ENCODE measurements at regions not wholly inside any gene's neighbourhood (a gene's known extent, or its start where the extent isn't known, plus 50 kb on each side); places are given as distances from the start of the nearest gene placed in this dataset.
"Not testable (repeated sequence)": the region's sequence is repeated elsewhere in the genome, so short reads cannot be mapped to it uniquely, and the experiment has no call there.

DNA sequence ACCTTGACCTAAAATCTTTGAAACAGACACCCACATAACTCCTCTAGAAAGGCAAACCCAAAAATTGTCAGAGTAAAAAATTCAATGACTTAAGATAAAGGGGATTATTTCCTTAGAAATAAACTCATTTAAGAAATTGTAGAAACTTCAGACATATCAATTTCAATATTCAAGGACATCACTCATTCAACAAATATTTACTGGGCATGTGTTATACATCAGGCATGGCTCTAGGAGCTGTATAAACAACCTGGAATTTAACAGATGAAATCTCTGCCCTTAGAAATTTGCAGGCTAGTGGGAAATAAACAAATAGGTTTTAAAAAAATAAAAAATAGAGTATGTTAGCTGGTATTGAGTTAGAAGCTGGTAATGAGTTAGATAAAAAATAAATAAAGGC, 84.0 kb upstream of the LSM14A start:
- Mint-ChIP-seq H3K4me3 (no peak overlapping the region), H3K9me3 (peaks cover 0 to 12% (median 2%) of the 10 kb centered on the region in 11 donors), H3K36me3 (no peaks in the 10 kb centered on the region), H3K27me3 (peaks cover 0 to 19% (median 9%) of the 10 kb centered on the region in 5 donors), H3K4me1 (no peaks in the 10 kb centered on the region), H3K27ac (no peak overlapping the region)
- no peaks in the 10 kb centered on the region for H3K9me3 ChIP-seq (ENCODE audit: control insufficient read depth in 2 of 3, low read length in 3 of 3)
- no peak for ATAC-seq
- intact Hi-C loops (cut with micrococcal nuclease), result no loop called here
- H3K4me3 ChIP-seq (ENCODE audit: low read length), result no peak overlapping the region
- no peaks in the 10 kb centered on the region for H3K27me3 ChIP-seq (ENCODE audit: control insufficient read depth in 2 of 2, insufficient read depth in 2 of 2, low read length in 2 of 2)
- no peaks in the 10 kb centered on the region for H3K36me3 ChIP-seq (ENCODE audit: control insufficient read depth in 2 of 3, insufficient read depth in 3 of 3, low read length in 3 of 3)
- no peaks in the 10 kb centered on the region for H3K4me1 ChIP-seq (ENCODE audit: control insufficient read depth in 2 of 2, insufficient read depth in 2 of 2, low read length in 2 of 2)
- ChIA-PET CTCF (no interaction called here), POLR2A (no interaction called here)
- no peak overlapping the region for H3K27ac ChIP-seq (ENCODE audit: low read depth, low read length)
- no peak for DNase-seq

DNA sequence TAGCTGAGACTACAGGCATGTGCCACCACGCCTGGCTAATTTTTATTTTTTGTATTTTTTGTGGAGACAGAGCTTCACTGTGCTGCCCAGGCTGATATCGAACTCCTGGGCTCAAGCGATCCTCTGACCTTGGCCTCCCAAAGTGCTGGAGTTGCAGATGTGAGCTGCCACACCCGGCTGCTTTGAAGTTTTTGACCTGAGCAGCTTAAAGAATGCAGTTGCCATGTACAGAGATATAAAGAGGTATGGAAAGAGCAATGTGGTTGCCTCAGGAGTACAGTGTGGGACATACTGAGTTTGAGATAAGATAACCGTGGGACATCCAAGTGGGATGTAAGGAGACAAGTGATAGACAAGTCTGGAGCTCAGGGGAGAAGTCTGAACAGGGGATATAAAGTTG, 82.7 kb upstream of the LSM14A start:
- Mint-ChIP-seq H3K27me3 (peaks cover 0 to 19% (median 9%) of the 10 kb centered on the region in 5 donors), H3K36me3 (no peaks in the 10 kb centered on the region), H3K4me3 (no peak overlapping the region), H3K27ac (no peak overlapping the region), H3K4me1 (no peaks in the 10 kb centered on the region), H3K9me3 (peaks cover 0 to 12% (median 2%) of the 10 kb centered on the region in 11 donors)
- ATAC-seq, result no peak
- DNase-seq, result no peak
- Histone ChIP-seq H3K9me3 (ENCODE audit: control insufficient read depth in 2 of 3, low read length in 3 of 3) (no peaks in the 10 kb centered on the region), H3K4me1 (ENCODE audit: control insufficient read depth in 2 of 2, insufficient read depth in 2 of 2, low read length in 2 of 2) (no peaks in the 10 kb centered on the region), H3K4me3 (ENCODE audit: low read length) (no peak overlapping the region), H3K27me3 (ENCODE audit: control insufficient read depth in 2 of 2, insufficient read depth in 2 of 2, low read length in 2 of 2) (no peaks in the 10 kb centered on the region), H3K36me3 (ENCODE audit: control insufficient read depth in 2 of 3, insufficient read depth in 3 of 3, low read length in 3 of 3) (no peaks in the 10 kb centered on the region), H3K27ac (ENCODE audit: low read depth, low read length) (no peak overlapping the region)
- intact Hi-C loops (cut with micrococcal nuclease), result no loop called here
- CTCF ChIA-PET, result interaction anchor here (1.4 kb wide), 1 partner anchor 257 kb away, joined by 5 read pairs; no protein-coding TSS in a partner anchor
- POLR2A ChIA-PET, result no interaction called here

DNA sequence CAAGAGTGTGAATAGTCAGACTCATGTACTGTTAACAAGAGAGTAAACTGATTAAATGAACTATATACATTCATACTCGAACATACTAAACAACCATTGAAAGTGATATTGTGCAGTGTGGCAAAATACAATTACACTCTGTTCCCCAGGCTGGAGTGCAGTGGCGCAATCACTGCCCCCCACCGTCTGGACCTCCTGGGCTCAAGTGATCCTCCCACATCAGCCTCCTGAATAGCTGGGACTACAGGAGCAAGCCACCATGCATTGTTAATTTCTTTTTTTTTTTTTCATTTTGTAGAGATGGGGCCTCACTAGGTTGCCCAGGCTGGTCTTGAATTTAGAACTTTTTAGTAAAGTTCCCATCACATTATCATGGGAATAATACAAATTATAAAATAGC, 77.3 kb upstream of the LSM14A start:
- DNase-seq (no peak), ATAC-seq (no peak)
- ChIA-PET CTCF (interaction anchor here (3.1 kb wide), 1 partner anchor 51 kb away, joined by 9 read pairs; no protein-coding TSS in a partner anchor), POLR2A (no interaction called here)
- no peaks in the 10 kb centered on the region for H3K36me3 Mint-ChIP-seq
- intact Hi-C loops (cut with micrococcal nuclease), result no loop called here
- H3K27ac ChIP-seq (ENCODE audit: low read depth, low read length), result no peak overlapping the region
- H3K4me3 Mint-ChIP-seq, result no peak overlapping the region
- H3K36me3 ChIP-seq (ENCODE audit: control insufficient read depth in 2 of 3, insufficient read depth in 3 of 3, low read length in 3 of 3), result no peaks in the 10 kb centered on the region
- H3K4me1 ChIP-seq (ENCODE audit: control insufficient read depth in 2 of 2, insufficient read depth in 2 of 2, low read length in 2 of 2), result no peaks in the 10 kb centered on the region
- no peaks in the 10 kb centered on the region for H3K27me3 ChIP-seq (ENCODE audit: control insufficient read depth in 2 of 2, insufficient read depth in 2 of 2, low read length in 2 of 2)
- H3K4me3 ChIP-seq (ENCODE audit: low read length), result no peak overlapping the region
- no peaks in the 10 kb centered on the region for H3K9me3 ChIP-seq (ENCODE audit: control insufficient read depth in 2 of 3, low read length in 3 of 3)
- H3K4me1 Mint-ChIP-seq, result peaks cover 0 to 5% (median 0%) of the 10 kb centered on the region in 7 donors
- peaks cover 0 to 2% (median 0%) of the 10 kb centered on the region in 11 donors for H3K9me3 Mint-ChIP-seq
- H3K27me3 Mint-ChIP-seq, result peaks cover 9 to 23% (median 11%) of the 10 kb centered on the region in 5 donors
- H3K27ac Mint-ChIP-seq, result no peak overlapping the region

GRCh38 chr19:34095411-34095810, 76.9 kb upstream of the LSM14A start:
- H3K4me3 ChIP-seq (ENCODE audit: low read length); H3K36me3 Mint-ChIP-seq; H3K36me3 ChIP-seq (ENCODE audit: control insufficient read depth in 2 of 3, insufficient read depth in 3 of 3, low read length in 3 of 3); H3K27ac Mint-ChIP-seq; H3K27ac ChIP-seq (ENCODE audit: low read depth, low read length); intact Hi-C loops (cut with micrococcal nuclease); H3K4me1 Mint-ChIP-seq; H3K9me3 ChIP-seq (ENCODE audit: control insufficient read depth in 2 of 3, low read length in 3 of 3); H3K9me3 Mint-ChIP-seq; DNase-seq; H3K27me3 ChIP-seq (ENCODE audit: control insufficient read depth in 2 of 2, insufficient read depth in 2 of 2, low read length in 2 of 2); H3K4me1 ChIP-seq (ENCODE audit: control insufficient read depth in 2 of 2, insufficient read depth in 2 of 2, low read length in 2 of 2); H3K4me3 Mint-ChIP-seq; POLR2A ChIA-PET; ATAC-seq: not testable (repeated sequence)
- H3K27me3 Mint-ChIP-seq, result peaks cover 8 to 27% (median 9%) of the 10 kb centered on the region in 5 donors
- CTCF ChIA-PET, result interaction anchor here (1.5 to 3.1 kb wide), 2 partner anchors 10 to 50 kb away, joined by 3 to 9 read pairs; no protein-coding TSS in a partner anchor

DNA sequence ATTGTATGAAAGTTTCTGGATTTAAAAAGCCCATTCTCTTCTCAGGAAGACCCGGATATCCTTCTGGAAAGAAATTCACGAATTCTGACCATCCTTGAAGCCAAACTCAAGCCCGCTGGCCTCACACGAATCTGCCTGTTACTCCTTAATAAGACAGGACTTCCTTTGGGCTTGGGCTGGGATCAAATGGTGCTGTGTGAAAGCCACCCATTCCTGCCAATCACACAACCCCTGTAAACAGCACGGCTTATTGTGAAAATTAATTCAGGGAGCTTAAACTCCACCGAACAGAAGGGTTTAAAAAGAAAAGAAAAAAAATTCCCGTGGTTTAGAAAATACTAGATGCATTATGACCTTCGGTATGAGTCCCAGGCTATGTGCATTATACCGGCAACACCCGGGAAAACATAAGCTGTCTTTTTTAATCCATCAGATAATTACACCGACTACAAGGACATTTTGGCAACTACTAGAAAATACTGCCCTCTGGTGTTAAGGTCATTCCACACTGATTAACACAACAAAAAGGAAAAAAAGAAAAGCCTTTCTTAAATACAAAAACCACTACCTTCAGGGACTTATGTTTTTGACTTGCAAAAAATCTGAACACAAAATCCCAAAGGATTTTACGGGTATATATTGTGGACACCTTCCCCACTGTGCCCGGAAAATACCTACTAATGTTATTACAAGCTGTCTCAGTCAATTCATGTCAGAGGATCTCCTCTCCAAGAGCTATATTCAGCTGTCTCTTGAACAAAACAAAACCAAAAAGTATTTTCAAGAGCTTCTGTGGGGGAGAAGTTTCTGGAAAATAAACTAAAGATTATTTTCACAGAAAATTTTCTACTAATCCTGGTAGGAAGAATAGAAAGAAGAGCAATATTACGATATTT, 76.0 kb upstream of the LSM14A start:
- H3K36me3 Mint-ChIP-seq, result no peaks in the 10 kb centered on the region
- H3K9me3 Mint-ChIP-seq, result no peaks in the 10 kb centered on the region
- Histone ChIP-seq H3K9me3 (ENCODE audit: control insufficient read depth in 2 of 3, low read length in 3 of 3) (no peaks in the 10 kb centered on the region), H3K36me3 (ENCODE audit: control insufficient read depth in 2 of 3, insufficient read depth in 3 of 3, low read length in 3 of 3) (no peaks in the 10 kb centered on the region), H3K27ac (ENCODE audit: low read depth, low read length) (no peak overlapping the region), H3K4me1 (ENCODE audit: control insufficient read depth in 2 of 2, insufficient read depth in 2 of 2, low read length in 2 of 2) (no peaks in the 10 kb centered on the region), H3K27me3 (ENCODE audit: control insufficient read depth in 2 of 2, insufficient read depth in 2 of 2, low read length in 2 of 2) (no peaks in the 10 kb centered on the region), H3K4me3 (ENCODE audit: low read length) (no peak overlapping the region)
- peak overlapping the region in 2 of 10 donors; percentile 49 to 56 for H3K4me3 Mint-ChIP-seq
- ATAC-seq (peak; percentile 53), DNase-seq (peak in 5 of 9 donors; percentile 7 to 36 (median 25))
- intact Hi-C loops (cut with micrococcal nuclease), result loop anchor here (1.0 kb wide), 3 partner anchors 49 to 318 kb away; no protein-coding TSS in a partner anchor
- CTCF ChIA-PET, result interaction anchor here (0.6 to 3.1 kb wide), 8 partner anchors 9 to 1622 kb away, joined by 3 to 12 read pairs (median 4); no protein-coding TSS in a partner anchor
- peaks cover 5 to 27% (median 9%) of the 10 kb centered on the region in 5 donors for H3K27me3 Mint-ChIP-seq
- H3K27ac Mint-ChIP-seq, result peak overlapping the region in 1 of 9 donors; percentile 33
- POLR2A ChIA-PET, result interaction anchor here (0.7 kb wide), 1 partner anchor 16 kb away, joined by 3 read pairs; no protein-coding TSS in a partner anchor
- H3K4me1 Mint-ChIP-seq, result peaks cover 0 to 5% (median 0%) of the 10 kb centered on the region in 7 donors

- Histone ChIP-seq H3K27me3 (ENCODE audit: control insufficient read depth in 2 of 2, insufficient read depth in 2 of 2, low read length in 2 of 2) (no peaks in the 10 kb centered on the region), H3K9me3 (ENCODE audit: control insufficient read depth in 2 of 3, low read length in 3 of 3) (no peaks in the 10 kb centered on the region), H3K4me1 (ENCODE audit: control insufficient read depth in 2 of 2, insufficient read depth in 2 of 2, low read length in 2 of 2) (no peaks in the 10 kb centered on the region), H3K27ac (ENCODE audit: low read depth, low read length) (no peak overlapping the region), H3K36me3 (ENCODE audit: control insufficient read depth in 2 of 3, insufficient read depth in 3 of 3, low read length in 3 of 3) (no peaks in the 10 kb centered on the region), H3K4me3 (ENCODE audit: low read length) (no peak overlapping the region)
- ATAC-seq (peak; percentile 41), DNase-seq (no peak)
- H3K27me3 Mint-ChIP-seq, result peaks cover 0 to 20% (median 6%) of the 10 kb centered on the region in 5 donors
- H3K9me3 Mint-ChIP-seq, result no peaks in the 10 kb centered on the region
- H3K27ac Mint-ChIP-seq, result no peak overlapping the region
- no peaks in the 10 kb centered on the region for H3K36me3 Mint-ChIP-seq
- CTCF ChIA-PET, result no interaction called here
- peak overlapping the region in 1 of 10 donors; percentile 21 for H3K4me3 Mint-ChIP-seq
- peaks cover 0 to 8% (median 4%) of the 10 kb centered on the region in 7 donors for H3K4me1 Mint-ChIP-seq
- POLR2A ChIA-PET, result interaction anchor here (0.7 kb wide), 1 partner anchor 1514 kb away, joined by 3 read pairs; no protein-coding TSS in a partner anchor
- intact Hi-C loops (cut with micrococcal nuclease), result no loop called here
Observed at GRCh38 chr19:34104096-34104495, 68.2 kb upstream of the LSM14A start.
